NCI-H774 (cell line): ENCODE measurements at regions not wholly inside any gene's neighbourhood (a gene's known extent, or its start where the extent isn't known, plus 50 kb on each side); places are given as distances from the start of the nearest gene placed in this dataset.

Experiments
- DNase-seq: peaks from one replicate; lab custom pipeline; 2025; lab: John Stamatoyannopoulos, UW

DNA sequence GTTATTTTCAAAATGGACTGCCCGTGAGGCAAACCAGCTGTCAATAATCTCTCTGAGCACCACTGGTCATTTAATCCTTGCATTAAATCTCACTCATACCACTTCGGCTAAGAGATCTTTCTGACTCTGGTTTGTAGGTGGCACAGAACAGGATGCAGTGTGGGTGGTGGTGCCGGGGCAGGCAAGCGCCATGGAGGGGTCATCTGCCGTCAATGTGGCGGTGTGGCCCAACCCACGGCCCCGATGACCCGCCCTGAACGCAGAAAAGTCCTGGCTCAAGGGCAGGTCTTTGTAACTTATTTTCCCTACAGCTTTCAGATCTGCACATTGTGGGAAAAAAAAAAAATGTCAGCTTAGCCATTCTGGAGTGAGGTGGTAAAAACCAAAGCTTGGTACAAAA is 73.2 kb upstream of the MGMT start:
- DNase-seq = no peak

DNA sequence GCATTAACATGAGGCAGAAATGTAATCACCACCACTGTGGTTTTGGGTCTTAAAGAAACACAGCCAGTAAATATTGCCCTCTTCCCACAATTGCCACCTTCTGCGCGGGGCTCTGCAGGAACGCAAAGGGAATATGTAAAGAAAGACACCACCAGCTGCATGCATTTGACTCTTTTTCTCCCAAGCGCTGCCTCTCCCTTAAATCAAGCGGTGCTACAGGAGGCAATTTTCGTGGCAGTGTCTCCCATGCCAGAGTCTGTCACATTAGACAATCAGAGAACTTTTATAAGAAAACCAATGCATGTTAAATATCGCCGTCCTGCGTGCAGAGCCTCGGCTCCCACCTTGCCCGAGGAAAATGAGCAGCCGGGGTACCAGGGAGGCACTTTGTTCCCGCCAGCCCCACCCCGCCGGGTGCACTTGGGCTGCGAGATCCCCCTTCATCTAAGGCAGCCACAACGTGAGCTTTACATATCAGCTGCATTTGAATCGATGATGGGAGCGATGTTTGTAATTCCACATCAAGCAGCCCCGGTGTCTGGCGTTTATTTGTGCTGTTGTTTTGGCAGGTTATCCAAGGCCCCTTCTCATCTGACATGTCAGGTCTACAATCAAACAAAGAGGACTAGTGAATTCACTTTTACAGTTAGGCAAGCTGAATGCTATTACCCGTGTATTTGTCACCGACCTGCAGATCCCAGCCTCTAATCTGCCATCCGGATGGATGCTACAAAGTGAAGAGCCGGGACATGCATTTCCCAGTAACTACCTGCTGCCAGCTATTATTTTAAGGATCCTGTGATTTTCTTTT is 72.3 kb upstream of the MGMT start:
- DNase-seq = no peak

DNA sequence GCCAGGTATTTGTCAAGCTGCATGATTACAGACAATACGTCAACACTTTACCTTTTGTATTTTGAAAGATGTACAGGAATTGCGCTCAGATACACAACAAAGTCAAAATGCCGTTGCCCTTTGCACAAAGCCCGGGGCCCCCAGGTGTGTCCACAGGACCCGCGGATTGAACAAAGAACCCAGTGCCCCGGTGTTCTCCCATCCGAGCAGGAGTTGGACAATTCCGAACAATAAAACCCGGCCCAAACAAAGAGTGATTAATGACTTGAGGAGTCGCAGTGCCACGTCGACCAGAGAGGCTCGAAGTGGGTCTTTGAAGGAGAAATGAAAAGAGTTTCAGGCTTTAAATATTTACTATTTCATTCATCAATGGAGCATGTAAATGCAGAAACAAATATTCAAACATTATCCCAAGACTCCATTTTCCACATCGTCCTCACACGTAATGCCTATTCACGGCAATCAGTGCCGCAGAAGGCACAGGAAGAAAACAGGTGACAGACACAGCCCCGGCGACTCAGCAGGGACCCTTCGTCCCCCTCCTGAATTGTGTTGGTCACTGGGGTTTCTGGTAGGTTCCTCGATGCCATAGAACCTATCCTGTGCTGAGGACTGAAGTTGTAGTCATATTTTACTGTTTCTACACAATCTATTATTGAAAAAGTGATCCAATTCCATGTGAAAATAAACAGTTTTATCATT is 70.9 kb upstream of the MGMT start:
- no peak for DNase-seq

DNA sequence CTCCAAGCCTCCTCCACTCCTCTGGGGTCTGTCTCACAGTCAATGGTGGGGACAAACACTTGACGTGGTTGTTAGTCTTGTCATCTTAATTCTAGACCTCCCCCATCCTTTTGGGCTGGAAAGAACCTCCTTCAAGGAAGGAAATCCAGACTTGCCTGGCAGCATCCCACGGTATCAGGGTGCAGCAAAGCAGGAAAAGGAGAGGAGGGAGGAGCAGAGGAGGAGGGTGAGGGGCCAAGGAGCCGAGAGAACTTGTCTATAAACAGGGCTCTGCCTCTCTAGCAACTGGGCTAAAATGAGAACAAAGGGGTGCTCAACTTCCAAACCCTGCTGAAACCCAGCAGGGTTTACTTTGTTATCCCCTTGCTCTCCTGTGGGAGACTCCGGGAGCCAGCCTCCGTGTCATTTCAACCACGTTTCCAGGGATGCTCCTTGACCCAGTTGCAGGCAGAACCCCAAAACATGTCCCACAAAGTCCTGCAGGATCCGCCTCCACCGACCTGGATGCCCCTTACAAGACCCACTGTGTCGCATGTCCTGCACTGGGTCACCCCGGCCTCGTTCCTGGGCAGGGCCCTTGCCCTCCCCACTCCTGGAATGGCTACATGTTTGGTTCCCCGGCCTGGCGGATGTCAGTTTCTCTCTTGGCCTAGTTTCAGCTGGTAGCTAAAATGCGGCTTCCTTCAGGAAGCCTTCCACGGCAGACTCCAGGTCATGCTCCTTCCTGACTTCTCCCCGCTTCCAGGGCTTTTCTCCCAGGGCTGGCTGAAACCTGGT is 69.7 kb upstream of the MGMT start:
- DNase-seq = no peak

DNA sequence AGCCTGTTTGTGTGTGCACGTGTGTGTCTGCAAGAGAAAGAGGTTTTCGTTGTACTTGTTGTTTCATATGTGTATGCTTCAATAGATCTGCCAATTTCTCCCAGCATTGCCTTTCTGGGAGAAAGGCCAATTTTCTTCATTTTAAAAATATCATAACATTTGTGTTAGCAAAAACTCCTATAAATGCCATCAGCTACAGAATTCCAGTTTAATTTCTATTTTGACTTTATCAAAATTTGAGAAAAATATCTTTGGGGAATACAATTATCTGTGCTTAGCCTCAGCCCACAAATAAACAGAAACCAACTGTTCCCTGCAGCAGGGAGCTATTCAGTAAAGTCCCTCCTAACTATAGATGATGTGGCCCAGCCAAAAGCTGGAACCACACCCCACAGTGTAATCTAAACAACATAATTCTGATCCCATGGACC is 68.3 kb upstream of the MGMT start:
- DNase-seq = no peak

DNA sequence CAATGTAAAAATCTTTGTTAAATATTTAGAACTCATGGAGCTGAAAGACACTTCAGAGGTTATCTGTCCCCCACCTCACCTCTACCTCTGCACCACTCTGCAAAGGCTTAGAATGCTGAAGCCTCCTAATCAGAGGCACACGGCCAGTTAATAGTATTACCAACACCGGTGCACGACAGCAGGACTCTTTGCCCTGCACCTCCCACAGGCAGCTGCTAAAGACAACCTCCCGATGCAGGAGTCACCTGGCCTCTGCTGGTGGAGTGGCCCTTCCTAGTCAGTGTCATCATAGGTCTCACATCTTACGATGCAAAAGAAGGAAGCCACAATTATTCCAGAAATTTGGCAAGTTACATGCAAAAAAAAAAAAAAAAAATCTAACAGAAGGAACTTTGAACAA is 66.6 kb upstream of the MGMT start:
- no peak for DNase-seq

DNA sequence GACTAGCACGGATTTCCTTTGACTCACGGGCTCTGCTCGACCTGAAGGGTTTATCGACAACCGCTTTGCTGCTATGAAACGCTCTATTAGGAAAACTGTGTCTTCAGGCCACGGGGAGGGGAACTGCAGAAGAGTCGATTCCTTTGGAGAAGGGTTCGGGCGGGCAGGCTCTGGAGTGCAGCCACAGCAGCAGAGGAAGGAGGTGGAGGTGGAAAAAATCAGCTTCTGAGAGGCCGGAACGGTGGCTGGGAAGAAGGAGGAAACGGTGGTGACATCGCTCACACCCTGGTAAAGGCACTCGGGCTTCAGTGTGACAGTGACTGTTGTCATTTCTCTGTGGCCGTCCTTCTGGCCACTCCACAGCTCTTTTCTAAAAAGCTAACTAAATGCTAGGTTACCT is 64.6 kb upstream of the MGMT start:
- DNase-seq = no peak

DNA sequence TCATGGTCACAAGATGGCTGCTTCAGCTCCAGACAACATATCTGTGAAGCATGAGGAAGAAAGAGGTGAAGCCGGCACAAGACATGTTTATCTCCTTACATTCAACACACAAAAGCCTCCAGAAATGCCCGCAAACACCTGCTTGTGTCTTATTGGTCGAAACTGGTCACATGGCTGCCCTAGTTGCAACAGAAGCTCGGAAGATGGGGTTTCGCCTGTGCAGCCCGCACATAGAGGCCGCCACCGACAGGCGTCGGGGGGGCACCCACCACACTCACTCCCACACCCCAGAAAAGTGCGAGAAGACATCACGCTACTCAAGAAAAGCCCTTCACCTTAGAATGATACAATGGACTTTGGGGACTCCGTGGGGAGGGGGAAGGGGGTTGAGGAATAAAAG is 63.0 kb upstream of the MGMT start:
- DNase-seq = no peak

DNA sequence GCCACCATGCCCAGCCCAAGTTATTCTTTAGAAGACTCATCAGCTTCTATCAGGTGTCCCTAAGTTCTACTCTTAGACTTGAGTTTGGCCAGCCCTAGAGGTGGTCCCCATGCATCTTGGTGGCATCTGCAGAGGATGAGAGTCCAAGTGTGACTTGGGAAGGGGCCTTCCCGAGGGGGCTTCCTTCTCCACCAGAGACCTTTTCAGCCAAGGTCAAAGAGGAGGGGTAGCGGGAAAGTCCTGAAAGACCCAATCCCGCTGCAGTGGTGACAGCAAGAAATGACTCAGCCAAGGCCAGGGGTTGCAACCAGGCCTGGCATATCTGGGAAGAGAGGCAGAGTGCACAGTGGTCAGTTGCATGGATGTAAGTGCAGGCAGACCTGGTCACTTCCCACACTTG is 61.7 kb upstream of the MGMT start:
- no peak for DNase-seq

DNA sequence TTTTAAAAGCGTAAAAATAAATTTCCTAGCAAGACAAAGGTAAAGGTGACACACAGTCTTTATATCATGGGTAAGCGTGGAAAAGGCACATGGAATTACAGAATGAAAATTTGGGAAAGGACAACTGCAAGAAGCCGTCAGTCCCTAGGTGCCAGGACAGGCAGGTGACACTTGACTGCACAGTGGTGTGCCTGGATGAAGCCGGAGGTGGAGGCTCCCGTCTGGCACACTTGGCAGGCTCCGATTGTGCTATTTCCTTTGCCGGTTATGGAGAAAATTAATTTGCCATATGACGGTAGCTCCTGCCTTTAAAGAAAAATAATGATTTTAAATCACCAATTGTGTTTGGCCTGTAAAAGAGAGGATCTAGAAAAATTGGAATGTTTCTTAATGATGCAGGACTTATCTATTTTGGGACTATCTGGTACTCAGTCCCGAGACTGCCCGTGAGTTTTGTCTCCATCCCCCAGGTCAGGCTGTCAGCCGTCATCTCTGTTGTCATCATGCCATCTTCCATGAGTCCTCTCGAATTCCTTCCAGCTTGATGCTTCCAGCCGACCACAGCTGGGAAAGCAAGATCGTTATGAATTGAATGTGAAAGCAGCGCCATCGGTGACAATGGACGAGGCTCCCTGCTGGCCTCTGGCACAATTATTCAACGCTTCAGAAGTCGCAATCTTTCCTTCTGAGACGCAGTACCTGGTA is 56.2 kb upstream of the MGMT start:
- DNase-seq = no peak

DNA sequence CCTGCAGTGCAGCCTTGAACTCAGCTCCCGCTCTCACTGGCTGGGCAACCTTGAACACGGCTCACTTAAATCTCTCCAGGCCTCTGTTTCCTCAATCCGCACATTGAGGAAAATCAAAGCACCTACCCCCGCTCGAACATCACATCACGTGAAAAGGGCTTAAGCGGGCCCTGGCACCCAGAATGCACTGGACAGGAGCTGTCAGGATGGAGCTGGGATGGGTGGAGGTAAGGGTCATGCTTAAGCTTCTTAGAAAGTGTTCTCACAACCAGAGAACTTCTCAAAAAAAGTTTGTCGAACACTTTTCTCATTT is 55.7 kb upstream of the MGMT start:
- DNase-seq = no peak

DNA sequence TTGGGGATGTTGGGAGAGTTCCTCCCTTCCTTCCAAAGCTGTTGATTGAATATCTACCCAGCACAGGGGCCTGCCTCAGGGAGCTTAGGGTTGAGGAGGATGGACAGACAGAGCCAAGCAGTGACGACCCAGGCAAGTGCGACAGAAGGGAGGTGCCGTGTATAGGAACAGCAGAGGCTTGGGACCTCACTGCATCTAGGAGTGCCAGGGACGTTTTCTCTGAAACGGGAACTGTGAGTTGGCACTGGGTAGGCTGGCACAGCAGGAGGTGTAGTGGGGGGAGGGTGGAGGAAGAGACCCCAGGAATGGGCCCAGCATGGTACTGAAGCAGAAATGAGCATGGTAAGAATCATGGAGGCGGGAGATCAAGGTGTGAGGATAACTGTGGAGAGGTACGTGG is 55.3 kb upstream of the MGMT start:
- DNase-seq = no peak

DNA sequence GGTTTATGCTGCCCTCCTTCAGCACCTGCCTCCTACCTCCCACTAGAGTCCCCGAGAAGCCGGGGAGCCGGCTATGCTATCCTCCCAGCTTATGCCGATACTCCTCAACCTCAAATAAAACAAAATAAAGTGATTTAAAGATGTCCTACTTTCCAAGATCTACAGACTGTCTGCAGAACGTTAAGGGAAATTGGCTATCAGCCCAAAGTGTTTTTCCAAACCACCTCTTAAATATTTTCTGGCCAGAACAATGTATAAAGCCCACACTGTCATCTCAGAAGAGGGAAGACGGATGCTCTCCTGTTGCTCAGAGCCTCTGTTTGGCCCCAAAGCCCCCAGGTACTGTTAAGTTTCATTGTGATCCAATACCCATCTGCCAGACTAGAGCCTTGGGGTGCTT is 54.0 kb upstream of the MGMT start:
- no peak for DNase-seq

DNA sequence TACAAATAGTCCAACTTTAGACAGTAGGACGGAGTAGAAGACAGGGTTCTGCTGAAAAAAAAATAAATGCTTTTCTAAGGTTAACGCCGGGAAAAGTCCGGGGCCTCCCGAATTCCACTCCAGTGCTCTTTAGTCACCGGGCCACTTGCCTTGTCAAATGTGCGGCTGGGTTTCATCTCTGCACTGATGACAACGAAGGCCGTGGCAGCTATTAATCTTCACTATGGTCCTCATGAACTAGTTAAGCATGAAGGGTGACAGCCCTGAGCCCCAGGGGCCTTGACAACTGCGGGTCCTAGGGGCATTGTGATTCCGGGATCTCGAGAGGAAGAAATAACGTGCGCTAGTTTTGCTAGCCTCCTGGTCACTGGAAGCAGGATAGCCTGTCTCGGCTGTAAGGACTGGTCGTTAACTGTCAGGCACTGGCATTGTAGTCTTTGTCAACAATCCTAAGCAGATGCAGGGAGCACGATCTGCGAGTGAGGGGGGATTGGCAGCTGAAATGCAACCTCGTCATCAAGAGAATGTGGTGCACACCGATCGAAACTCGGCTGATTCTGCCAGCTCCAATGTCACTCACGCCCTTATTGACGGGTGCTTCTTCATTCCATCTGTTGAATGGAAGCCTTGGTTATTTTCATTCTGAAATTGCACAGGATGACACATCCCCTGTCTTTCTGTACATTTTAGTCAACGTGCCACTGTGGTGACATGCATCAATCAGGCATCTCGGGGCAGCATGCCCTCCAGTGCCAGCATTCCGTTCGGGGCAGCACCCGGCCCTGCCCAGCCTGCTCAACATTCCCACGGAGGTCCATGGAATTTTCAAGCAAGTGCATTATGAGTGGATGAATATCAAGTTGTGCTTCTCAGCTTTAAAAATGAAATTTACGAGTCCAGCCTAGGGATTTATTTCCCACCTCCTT is 51.6 kb upstream of the MGMT start:
- DNase-seq = no peak

DNA sequence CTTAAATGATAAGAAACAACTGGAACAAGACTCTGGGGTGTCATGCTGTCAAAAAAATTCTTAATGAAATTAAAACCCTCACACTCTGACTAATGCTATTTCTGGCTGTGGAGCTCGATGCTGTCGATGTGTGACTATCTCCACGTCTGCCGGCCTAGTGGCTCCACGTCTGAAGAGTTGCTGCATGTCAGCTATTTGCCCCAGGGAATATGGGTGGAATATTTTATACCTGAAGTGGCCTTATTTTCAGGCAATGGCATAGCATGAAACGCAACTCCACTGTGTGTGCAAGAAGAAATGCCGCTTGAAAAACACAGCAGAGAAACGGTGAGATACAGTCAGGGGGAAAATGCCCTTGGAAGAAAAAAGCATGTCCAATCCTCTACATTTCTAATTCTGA is 50.9 kb upstream of the MGMT start:
- DNase-seq = no peak

DNA sequence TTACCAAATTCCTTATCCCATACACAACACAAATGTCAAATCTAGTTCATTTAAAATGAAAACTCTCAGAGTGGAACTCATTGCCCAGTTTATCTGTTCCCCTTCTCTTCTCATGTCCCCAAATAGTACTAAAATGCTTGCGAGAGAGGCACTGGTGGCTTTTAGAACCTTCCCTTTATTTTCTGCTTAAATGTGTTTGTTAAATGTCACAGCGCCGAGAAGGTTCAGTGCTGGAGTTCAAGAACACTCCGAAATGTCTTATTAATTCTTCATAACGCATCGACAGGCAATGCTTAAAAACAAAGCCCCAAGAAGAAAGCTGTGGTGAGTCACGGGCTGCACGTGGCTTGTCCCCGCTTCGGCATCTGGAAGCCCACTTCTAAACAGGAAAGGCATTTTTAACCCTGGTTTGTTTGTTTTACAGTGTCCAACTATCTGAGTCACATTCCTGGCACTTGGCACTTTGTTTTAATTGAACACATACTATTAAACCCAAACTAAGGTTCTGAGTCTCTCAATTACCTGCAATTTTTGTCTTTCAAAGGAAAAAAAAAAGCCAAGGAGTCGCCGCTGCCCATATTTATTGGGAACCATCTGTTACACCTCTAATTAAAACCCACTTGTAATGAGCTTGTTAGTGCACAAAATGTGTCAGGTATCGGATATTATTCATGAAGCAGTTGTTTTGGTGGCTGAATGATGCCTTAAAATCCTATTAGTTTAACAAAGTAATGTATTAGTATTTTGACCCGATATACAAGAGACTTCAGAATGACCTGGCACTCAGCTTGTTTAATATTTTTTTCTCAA is 49.9 kb upstream of the MGMT start:
- DNase-seq = no peak
